NCI-H345 treated with DMSO at 0.1 percent for 48 hours (cell line): ENCODE measurements at regions not wholly inside any gene's neighbourhood (a gene's known extent, or its start where the extent isn't known, plus 50 kb on each side); places are given as distances from the start of the nearest gene placed in this dataset.

Experiments
- DNase-seq: peaks from one replicate; lab custom pipeline; 2025; ENCODE audit not compliant: unreplicated experiment; lab: John Stamatoyannopoulos, UW

- no peak for DNase-seq
Measured at GRCh38 chr3:124089214-124089613, 97.3 kb upstream of the ROPN1 start.

- no peak for DNase-seq
Measured at GRCh38 chr3:124091716-124092115, 99.8 kb upstream of the ROPN1 start.

GRCh38 chr3:124092811-124093210 lies 100.9 kb upstream of the ROPN1 start:
- no peak for DNase-seq

- DNase-seq, result no peak
Measured at GRCh38 chr3:124094496-124094895, 102.6 kb upstream of the ROPN1 start.

GRCh38 chr3:124097362-124098131 lies 105.6 kb upstream of the ROPN1 start:
- peak; percentile 23 for DNase-seq

DNA sequence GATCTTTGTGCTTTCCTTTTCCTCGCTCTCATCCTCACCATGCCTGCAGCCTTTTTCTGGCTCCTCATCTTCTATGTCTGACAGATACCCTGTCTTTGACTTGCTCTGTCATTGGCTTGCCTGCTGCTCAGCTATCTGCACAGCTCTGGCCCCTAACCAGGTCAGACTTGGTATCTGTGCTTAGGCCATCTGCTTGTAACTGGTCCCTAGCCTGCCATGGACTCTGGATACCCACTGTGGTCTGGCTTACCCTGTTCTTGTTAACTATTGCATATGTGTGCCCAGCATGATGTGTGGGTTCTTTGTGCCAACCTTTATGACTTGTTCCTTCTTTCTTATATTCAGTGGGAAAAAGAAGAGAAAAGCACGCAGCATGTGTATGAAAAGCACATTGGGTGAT lies 109.7 kb upstream of the ROPN1 start:
- no peak for DNase-seq

DNA sequence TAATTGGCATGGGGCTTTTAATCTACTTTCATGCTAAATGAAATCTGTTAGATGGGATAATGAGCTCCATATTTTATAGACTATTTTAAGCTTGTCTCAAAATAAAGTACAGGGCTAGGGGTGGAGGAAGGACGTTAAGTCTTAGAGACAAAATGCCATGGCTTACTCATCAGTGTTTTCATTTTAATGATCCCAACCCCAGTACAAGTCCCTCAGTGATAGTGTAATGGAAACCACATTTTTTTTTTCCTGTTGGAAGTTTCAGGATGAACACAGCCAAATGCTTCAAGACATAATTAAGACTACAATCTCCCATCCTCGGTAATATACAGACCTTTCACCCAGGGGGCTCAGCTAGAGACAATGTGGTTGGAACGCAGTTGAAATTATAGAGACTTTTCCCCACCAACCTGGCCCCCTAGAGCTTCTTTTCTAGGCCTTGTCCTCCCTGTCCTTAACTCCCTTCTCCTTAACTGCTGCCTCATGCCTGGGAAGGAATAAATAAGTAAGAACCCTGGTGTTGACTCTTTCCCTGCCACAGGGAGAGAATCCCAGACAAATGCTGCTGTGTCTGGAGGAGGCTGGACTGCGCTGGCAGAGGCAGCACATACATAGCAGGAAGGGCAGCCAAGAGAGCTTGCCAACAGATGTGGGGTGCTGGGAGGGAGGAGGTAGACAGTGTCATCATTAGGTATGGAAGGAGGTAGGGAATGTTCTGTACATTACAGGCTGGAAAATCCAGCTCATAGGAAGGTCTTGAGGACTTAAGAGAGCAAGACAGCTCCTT lies 115.4 kb upstream of the ROPN1 start:
- DNase-seq, result no peak

DNA sequence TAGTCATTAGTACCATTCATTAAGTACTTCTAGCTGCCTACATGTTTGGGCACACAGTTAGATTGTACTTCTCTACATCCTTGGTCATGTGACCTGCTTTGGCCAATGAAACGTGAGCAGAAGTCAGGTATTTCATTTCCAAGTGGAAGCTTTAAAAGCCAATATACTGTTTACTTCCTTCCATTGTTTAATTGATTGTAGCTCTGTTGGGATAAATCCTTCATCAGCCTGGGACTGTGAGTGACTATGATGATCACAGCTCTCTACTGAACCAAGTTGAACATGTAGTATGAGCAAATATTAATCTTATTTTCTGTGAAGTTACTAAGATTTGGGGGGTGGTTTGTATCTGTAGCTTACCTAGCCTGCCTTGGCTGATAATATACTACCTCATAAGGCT lies 116.5 kb upstream of the ROPN1 start:
- DNase-seq, result no peak

DNA sequence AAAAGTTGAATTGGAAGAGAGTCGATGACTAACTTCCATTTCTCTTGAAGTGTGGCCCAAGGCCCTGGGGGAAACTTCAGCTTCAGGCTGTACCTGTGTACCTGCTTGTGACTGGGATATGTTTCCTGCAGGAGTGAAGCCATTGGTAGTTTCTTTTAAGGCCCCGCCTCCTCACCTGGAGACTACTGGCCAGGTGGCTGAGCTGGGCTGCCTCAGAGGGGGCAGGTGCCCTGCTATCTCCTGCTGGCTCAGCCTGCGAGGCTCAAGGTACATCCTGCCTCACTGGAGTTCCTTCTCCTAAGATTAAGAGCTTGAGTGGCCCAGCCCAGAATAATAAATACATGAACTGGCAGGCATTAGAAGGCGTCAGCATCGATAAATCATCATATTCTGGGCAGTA lies 121.6 kb upstream of the ROPN1 start:
- DNase-seq, result no peak

DNA sequence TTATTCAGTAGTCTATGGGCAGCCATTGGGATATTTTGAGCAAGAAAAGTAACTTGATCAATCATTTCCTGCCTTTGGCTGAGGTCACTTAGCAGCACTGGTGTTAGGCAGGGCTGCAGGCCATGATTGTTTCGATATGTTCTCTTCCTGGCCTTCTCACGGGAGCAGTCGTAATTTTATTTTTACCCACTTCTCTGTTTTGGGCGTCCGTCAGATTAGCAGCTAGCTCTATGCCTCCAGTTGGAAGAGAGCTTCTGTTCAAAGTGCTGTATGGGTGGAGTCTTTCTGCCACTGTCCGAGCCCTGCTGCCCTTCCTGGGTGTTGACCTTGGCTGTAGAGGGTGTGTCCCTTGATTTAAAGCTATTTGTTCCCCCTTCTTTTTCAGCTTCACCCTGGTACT lies 123.4 kb upstream of the ROPN1 start:
- no peak for DNase-seq

- DNase-seq, result no peak
Measured at GRCh38 chr3:124115956-124116355, 124.0 kb upstream of the ROPN1 start.

DNA sequence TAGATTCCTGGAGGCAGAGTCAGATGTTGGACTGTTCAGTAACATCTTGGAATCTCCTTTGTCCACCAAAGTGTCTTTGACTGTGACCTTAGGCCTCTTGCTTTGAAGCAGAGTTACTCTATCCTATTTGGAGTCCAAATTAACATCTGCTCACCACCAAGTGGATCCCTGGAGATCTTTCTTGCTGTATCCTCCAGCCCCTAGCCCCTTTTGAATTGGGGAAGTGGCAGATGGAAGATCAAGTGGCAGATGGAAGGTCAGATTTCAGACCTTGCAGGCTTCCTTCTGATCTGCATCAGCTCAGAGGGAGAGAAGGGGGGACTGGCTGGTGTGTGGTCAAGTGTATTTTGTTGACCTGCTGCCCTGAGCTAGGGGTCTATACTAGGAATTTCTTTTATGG lies 125.0 kb upstream of the ROPN1 start:
- DNase-seq, result no peak

- DNase-seq, result no peak
Measured at GRCh38 chr3:124117486-124117885, 125.6 kb upstream of the ROPN1 start.

- DNase-seq, result no peak
Measured at GRCh38 chr3:124118397-124118796, 126.5 kb upstream of the ROPN1 start.

- DNase-seq, result no peak
Measured at GRCh38 chr3:124119056-124119716, 127.3 kb upstream of the ROPN1 start.

GRCh38 chr3:124121379-124122312 lies 129.7 kb upstream of the ROPN1 start:
- DNase-seq, result no peak

- DNase-seq, result no peak
Measured at GRCh38 chr3:124125315-124125714, 133.4 kb upstream of the ROPN1 start.

DNA sequence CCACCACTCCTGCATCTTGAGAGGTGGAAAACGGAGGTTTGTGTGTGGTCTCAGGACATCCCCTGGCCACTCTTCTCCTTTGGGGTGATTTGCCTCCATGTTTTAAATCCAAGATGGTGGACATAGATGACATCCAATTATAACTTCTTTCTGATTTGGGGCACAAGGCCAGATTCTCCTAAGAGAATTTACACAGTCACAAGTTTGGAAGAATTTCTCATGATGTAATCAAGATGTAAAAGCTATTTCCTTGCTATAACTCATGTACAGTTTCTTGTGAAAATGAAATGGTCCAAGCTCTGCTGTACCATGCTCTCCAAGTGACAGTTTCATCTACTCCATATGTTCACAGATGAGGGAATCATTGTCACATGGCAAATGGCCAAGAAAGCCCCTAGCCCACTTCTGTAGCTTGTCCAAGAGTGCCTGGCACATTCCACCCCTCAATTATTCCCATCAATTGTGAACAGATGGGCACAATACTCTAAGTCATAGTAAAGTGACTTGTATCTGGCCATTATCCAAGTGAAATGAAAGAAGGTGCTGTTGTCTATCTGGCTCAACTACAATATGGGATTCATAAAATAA lies 134.6 kb upstream of the ROPN1 start:
- peak; percentile 31 for DNase-seq

DNA sequence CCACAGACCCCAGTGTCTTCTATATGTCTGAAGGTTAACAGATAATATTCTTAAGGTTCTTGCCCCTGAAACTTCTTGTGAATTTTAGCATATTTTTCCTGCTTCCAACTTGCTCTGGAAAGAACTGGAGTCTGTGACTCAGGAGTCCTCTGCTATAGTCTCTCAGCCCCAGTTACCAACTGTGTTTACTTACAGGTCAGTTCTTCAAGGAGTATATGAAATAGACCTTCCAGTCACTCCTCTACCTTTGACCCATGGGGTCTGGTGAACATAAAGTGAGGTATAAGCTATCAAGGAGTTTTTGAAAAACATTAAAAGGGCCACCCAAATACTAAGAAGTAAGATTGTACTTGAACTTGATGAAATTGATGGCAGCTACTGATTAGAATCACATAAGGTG lies 139.2 kb upstream of the ROPN1 start:
- no peak for DNase-seq

DNA sequence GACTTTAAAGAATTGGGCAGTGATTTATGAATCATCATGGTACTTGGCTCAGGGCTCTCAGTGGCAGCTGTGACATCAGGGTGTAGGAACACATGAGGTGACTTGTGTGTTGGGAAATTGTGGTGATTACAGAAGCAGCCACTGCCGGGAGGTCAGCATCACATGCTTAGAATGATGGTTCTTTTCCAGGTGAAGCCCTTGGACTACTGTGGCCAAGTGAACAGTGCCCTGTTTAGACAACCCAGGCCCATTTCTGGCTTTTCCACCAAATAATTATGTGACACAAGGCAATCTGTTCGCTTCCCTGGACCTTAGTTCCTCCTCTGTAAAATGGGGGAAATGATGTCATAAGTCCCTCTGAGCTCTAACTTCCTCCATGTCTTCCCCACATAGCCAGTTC lies 139.7 kb upstream of the ROPN1 start:
- no peak for DNase-seq

DNA sequence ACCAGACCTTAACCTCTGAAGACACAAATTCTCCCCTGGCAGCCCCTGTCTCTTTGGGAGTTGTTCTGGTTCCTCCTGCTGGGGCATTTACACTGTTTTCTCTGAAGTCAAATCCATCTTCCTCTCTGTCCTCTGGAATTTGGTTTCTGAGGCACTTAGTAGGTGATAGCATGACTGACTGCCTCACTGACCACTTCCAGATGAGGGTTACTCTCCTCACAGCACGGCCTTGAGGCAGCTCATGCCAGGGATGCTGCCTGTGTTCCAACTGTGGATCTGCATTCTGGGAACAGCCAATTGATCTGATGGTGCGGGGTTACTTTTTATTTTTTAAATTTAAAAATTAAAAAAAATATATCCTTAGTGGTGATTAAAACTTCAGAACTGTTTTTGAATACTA lies 140.9 kb upstream of the ROPN1 start:
- no peak for DNase-seq
